Panc1 (cell line): ENCODE measurements at regions not wholly inside any gene's neighbourhood (a gene's known extent, or its start where the extent isn't known, plus 50 kb on each side); places are given as distances from the start of the nearest gene placed in this dataset.

ENCODE experiments used
- ATAC-seq: fragments of 200-7000 bp; cut with Tn5 transposase; 2 replicates; pipeline ENCODE4 v1.9.1; 2020; ENCODE audit warnings: mild to moderate bottlenecking, moderate library complexity
- BruUV-seq: library from RNA; stranded (reverse); fragments of 400-500 nt; replicated peaks from 2 replicates; lab custom pipeline; 2021; lab: Mats Ljungman, UMichigan
- CTCF ChIA-PET: fragments of 300-600 bp; sonication (Branson Sonifier 250); formaldehyde crosslinking; loops from one replicate; lab custom pipeline; 2022; ENCODE audit warnings: antibody characterized with exemption; lab: Charles Lee
- POLR2A ChIA-PET: fragments of 300-600 bp; sonication (Branson Sonifier 250); formaldehyde crosslinking; loops from one replicate; lab custom pipeline; 2022; ENCODE audit warnings: antibody characterized with exemption; lab: Charles Lee
- DNase-seq: peaks from one replicate; pipeline ENCODE4 v3.0.0-alpha.2; 2010; ENCODE audit warnings: low read depth, low spot score
- H3K27ac ChIP-seq: 2 replicates; pipeline ENCODE4 v1.5.1; 2011; ENCODE audit warnings: mild to moderate bottlenecking, low read length, inconsistent platforms
- H3K27me3 ChIP-seq: fragments of 200-500 bp; sonication (Bioruptor generic); 2 replicates; pipeline ENCODE4 v1.6.0; 2014; ENCODE audit warnings: low read length, inconsistent platforms; ENCODE audit not compliant: control insufficient read depth, insufficient read depth
- H3K36me3 ChIP-seq: fragments of 200-500 bp; sonication (Bioruptor generic); 2 replicates; pipeline ENCODE4 v1.5.1; 2014; ENCODE audit warnings: inconsistent platforms, mild to moderate bottlenecking, low read length, moderate library complexity; ENCODE audit not compliant: control insufficient read depth, insufficient read depth
- H3K4me1 ChIP-seq: 2 replicates; pipeline ENCODE4 v1.5.1; 2011; ENCODE audit warnings: inconsistent platforms, mild to moderate bottlenecking, low read length, moderate library complexity; ENCODE audit not compliant: control insufficient read depth, insufficient read depth
- H3K4me3 ChIP-seq, 2 experiments: 2 replicates each; pipeline ENCODE4 v1.5.1; 2011 to 2012; ENCODE audit warnings: low read depth in 2 of 2, low read length in 2 of 2, mild to moderate bottlenecking in 2 of 2, inconsistent platforms in 1 of 2, moderate library complexity in 1 of 2
- H3K9me3 ChIP-seq: fragments of 200-500 bp; sonication (Bioruptor generic); 2 replicates; pipeline ENCODE4 v1.5.1; 2014; ENCODE audit warnings: low read depth, mild to moderate bottlenecking, inconsistent platforms, low read length, moderate library complexity; ENCODE audit not compliant: control insufficient read depth, insufficient read depth
- CTCF ChIP-seq: fragments of 450-650 bp; IDR thresholded peaks from 2 replicates; pipeline ENCODE4 v1.5.1; 2017; ENCODE audit warnings: mild to moderate bottlenecking
- POLR2AphosphoS5 ChIP-seq: IDR thresholded peaks from 2 replicates; pipeline ENCODE4 v1.6.1; 2012; ENCODE audit warnings: mild to moderate bottlenecking, low read depth, low read length, moderate library complexity
- SIN3A ChIP-seq: IDR thresholded peaks from 2 replicates; pipeline ENCODE4 v1.6.1; 2012; ENCODE audit warnings: low read depth, mild to moderate bottlenecking, low read length, moderate library complexity, borderline replicate concordance; ENCODE audit not compliant: insufficient read depth
- TCF7L2 ChIP-seq: IDR thresholded peaks from 2 replicates; pipeline ENCODE4 v1.6.1; 2011; ENCODE audit warnings: mild to moderate bottlenecking, low read depth, low read length, inconsistent platforms
- in situ Hi-C: cut with HindIII; loops from 2 replicates; pipeline ENCODE4 v1.10.0; 2016; ENCODE audit warnings: low sequenced_read_pairs, low pct_unique_long_range_greater_than_20kb
- intact Hi-C: fragments of 100-400 bp; cut with micrococcal nuclease; formaldehyde crosslinking; loops from one replicate; pipeline ENCODE4 v1.10.0; 2022; ENCODE audit not compliant: unreplicated experiment
- TF ChIP-seq, protein P1 (sequence below), 2 experiments: IDR thresholded peaks; 2 replicates each; pipeline ENCODE4 v1.6.1; 2011 to 2012; ENCODE audit warnings: low read depth in 2 of 2, control low read depth in 1 of 2, low read length in 1 of 2, mild to moderate bottlenecking in 1 of 2, moderate library complexity in 1 of 2; ENCODE audit not compliant: insufficient read depth in 1 of 2

- POLR2A ChIA-PET, result no interaction called here
- Histone ChIP-seq H3K4me1 (no peaks in the 10 kb centered on the region), H3K4me3 (no peak overlapping the region), H3K9me3 (no peaks in the 10 kb centered on the region), H3K27me3 (no peaks in the 10 kb centered on the region), H3K36me3 (no peaks in the 10 kb centered on the region), H3K27ac (no peak overlapping the region)
- intact Hi-C loops (no loop called here), in situ Hi-C loops (no loop called here)
- no peak for DNase-seq
- no peak for ATAC-seq
- CTCF ChIA-PET, result no interaction called here
- TF ChIP-seq TCF7L2 (no peak), SIN3A (no peak), POLR2AphosphoS5 (no peak), CTCF (no peak)
- TF ChIP-seq, protein P1, sequence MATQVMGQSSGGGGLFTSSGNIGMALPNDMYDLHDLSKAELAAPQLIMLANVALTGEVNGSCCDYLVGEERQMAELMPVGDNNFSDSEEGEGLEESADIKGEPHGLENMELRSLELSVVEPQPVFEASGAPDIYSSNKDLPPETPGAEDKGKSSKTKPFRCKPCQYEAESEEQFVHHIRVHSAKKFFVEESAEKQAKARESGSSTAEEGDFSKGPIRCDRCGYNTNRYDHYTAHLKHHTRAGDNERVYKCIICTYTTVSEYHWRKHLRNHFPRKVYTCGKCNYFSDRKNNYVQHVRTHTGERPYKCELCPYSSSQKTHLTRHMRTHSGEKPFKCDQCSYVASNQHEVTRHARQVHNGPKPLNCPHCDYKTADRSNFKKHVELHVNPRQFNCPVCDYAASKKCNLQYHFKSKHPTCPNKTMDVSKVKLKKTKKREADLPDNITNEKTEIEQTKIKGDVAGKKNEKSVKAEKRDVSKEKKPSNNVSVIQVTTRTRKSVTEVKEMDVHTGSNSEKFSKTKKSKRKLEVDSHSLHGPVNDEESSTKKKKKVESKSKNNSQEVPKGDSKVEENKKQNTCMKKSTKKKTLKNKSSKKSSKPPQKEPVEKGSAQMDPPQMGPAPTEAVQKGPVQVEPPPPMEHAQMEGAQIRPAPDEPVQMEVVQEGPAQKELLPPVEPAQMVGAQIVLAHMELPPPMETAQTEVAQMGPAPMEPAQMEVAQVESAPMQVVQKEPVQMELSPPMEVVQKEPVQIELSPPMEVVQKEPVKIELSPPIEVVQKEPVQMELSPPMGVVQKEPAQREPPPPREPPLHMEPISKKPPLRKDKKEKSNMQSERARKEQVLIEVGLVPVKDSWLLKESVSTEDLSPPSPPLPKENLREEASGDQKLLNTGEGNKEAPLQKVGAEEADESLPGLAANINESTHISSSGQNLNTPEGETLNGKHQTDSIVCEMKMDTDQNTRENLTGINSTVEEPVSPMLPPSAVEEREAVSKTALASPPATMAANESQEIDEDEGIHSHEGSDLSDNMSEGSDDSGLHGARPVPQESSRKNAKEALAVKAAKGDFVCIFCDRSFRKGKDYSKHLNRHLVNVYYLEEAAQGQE (IDR thresholded peaks at IDR 0.05; ENCODE audit: insufficient read depth in 1 of 2, low read depth in 2 of 2, low read length in 1 of 2), result no peak
- BruUV-seq, result no TSS peak
Observed at GRCh38 chr2:31666878-31667277, 86.1 kb upstream of the SRD5A2 start.

- intact Hi-C loops (no loop called here), in situ Hi-C loops (no loop called here)
- Histone ChIP-seq H3K27me3 (no peaks in the 10 kb centered on the region), H3K4me1 (no peaks in the 10 kb centered on the region), H3K4me3 (no peak overlapping the region), H3K9me3 (no peaks in the 10 kb centered on the region), H3K27ac (no peak overlapping the region), H3K36me3 (no peaks in the 10 kb centered on the region)
- POLR2A ChIA-PET, result interaction anchor here (0.6 to 0.8 kb wide), 2 partner anchors 487 to 668 kb away, joined by 3 read pairs; no protein-coding TSS in a partner anchor
- CTCF ChIA-PET, result no interaction called here
- DNase-seq (no peak), ATAC-seq (no peak)
- no TSS peak for BruUV-seq
- TF ChIP-seq POLR2AphosphoS5, result no peak
- TF ChIP-seq, protein P1 (IDR thresholded peaks at IDR 0.05; ENCODE audit: insufficient read depth in 1 of 2, low read depth in 2 of 2, low read length in 1 of 2), result no peak
- no peak for TF ChIP-seq CTCF
- TF ChIP-seq TCF7L2, result no peak
- TF ChIP-seq SIN3A, result no peak
Observed at GRCh38 chr2:31664949-31665724, 84.4 kb upstream of the SRD5A2 start.
